HG03460 (cell line): ENCODE measurements at regions not wholly inside any gene's neighbourhood (a gene's known extent, or its start where the extent isn't known, plus 50 kb on each side); places are given as distances from the start of the nearest gene placed in this dataset.
A peak's percentile ranks its signal among the peaks of the same experiment; 100 is the strongest.

Experiments used
- ATAC-seq: cut with Tn5 transposase; IDR thresholded peaks from one replicate; pipeline ENCODE4 v1.9.1; 2021; ENCODE audit not compliant: unreplicated experiment

DNA sequence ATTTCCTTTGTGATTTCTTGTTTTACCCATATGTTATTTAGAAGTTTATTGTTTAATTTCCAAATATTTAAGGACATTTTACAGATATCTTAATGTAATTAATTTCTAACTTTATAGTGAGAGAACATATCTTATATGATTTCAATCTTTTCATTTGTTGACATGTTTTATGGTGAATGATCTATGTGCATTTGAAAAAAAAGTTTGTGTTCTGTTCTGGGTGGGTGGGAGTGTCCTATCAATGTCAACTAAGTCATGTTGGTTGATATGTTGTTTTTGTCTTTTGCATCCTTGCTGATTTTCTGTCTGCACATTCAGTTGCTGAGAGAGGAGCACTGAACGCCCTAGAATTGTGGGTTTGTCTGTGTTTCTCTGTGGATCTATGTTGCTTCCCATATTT, 50.3 kb upstream of the CBFA2T3 start:
- ATAC-seq, result no peak

- ATAC-seq, result peak; percentile 75
Observed at GRCh38 chr16:89031715-89032659, 55.0 kb upstream of the CBFA2T3 start.

DNA sequence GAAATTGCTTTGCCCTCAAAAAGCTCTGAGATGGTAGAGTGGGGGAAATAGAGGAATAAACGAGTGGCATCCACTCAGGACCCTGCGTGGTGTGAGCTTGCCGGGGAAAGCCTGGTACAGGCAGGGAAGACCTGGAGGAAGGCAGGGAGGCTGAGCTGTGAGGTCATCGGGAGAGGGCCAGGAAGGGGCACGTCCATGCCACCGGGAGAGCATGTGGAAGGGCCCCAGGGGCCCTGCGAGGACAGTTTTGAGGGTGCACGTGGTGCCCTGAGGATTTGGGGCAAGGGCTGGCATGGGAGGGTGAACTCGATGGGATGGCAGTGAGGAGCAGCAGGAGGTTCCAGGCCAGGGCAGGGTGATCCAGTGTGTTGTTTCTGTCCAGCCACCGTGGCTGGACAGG, 56.3 kb upstream of the CBFA2T3 start:
- ATAC-seq, result no peak

DNA sequence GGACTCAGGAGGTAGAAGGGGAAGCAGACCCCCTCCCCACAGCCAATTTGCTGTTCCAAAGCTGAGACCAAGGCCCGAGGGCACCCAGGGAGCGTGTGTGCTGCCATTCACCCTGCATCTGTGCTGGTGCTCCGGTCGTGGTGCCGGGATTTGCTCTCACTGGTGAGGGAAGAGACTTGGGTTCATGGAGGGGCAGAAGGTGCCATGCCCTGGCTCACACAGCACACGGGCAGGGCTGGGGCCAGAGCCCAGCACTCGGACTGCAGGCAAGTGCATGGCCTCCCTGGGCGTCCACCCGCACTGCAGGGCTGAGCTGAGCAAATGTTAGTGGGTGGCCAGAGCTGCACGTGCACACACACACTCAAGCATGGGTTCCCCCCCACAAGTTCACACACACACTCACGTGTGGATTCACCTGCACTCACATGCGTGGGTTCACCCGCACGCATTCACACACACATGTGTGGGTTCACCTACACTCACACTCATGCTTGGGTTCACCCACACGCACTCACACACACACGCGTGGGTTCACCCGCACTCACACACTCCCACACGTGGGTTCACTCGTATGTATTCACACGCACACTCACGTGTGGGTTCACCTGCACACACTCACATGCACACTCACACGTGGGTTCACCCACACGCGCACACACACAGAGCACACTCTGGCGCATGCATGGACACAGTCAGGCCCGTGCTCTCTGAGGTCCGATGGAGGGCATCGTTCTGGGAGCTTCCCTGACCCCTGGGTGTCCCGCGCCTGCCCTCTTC, 57.0 kb upstream of the CBFA2T3 start:
- ATAC-seq, result no peak

GRCh38 chr16:89034573-89034961, 57.6 kb upstream of the CBFA2T3 start:
- ATAC-seq, result no peak

- no peak for ATAC-seq
Observed at GRCh38 chr16:89034971-89035668, 58.1 kb upstream of the CBFA2T3 start.

DNA sequence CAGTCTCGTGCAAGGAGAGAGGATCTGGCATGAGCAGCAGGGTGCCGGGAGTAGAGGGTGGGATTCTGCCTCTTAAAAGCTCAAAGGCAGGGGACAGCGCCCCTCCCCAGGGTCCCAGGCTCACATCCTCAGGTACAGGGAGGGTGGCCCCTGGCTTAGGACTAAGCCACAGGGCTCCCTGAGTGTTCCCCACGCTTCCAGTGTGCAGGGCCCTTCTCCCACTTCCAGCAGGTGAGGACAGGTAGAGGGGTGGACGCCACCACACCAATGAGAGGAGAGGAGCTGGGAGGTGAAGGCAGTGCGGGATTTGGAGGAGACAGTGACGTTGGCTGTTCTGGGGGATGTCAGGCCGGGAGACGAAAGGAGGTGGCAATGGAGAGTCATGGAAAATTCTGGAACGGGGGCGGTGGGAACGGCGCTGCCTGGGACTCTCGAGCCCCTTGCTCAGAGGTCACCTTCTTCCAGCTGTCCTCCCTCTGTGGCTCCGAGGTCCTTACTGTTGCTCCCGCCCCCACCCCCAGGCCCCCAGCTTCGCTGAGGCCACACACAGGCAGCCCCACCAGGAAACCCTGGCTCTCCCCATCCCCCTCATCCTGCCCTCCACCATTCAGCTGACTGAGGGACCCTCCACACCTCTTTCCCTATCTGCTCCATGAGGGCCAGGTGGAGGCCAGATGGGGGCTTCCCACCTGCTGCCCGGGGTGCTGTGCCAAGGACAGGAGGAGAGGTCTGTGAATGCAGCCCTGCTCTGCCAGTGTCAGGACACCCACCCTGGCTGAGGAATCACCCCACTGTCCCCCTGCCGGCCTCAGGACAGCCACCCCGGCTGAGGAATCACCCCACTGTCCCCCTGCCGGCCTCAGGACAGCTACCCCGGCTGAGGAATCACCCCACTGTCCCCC, 57.7 kb upstream of the ACSF3 start:
- no peak for ATAC-seq

DNA sequence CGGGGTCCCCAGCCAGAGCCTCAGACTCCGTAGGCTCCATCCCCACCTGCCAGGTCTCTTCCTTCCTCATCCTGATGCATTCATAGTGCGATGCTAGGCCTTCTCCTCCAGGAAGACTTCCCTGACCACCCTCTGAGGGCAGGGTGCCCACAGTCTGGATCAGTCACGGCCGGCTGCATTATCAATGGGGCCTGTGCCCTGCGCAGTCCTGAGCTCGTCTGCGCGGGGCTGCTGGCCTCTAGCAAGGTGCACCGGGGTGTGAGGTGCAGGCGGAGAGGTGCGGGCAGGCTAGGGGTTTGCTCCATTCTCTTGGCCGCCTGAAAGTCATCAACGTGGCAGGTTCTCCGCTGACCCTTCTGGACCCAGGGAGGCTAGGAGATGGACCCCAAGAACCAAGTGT, 56.9 kb upstream of the ACSF3 start:
- no peak for ATAC-seq

DNA sequence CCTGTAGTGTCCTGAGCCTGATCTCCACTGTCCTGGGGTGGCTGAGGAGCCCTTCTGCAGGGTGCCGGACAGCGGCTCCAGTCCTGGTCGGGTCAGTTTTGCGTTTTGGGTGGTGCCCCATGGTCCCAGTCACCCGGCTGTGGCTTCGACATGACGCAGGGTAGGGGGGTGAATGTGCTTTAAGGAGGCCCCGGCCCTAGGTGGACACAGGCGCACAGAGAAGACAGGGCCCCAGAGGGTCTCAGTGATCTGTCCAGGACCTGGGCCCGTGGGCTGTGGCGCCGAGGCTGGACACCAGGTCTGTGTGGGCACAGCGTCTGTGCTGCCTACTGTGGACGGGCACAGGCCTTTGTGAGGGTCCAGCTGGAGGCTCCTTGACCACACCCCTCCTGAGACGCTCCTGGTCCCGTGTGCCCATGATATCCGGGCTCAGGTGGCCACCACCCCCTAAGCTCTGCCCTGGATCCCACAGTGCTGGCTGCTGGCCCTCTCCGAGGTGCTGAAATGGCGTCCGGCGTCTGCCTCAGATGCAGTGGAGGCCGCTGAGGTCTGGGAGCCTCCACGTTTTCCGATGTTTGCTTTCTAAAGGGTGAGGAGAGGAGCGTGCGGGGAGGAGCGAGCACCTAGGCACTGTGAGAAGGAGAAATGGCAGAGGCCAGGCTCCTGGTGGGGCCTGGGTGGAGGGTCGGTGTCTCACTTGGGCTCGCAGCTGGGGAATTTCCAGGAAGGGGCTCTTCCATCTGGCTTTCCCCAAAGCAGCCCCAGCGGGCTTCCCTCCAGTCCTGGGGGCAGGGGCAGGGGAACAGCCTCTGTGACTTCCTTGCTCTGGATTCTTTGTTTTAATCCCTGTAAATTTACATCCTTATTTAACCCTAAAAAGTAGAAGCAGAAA, 56.1 kb upstream of the ACSF3 start:
- ATAC-seq, result no peak

DNA sequence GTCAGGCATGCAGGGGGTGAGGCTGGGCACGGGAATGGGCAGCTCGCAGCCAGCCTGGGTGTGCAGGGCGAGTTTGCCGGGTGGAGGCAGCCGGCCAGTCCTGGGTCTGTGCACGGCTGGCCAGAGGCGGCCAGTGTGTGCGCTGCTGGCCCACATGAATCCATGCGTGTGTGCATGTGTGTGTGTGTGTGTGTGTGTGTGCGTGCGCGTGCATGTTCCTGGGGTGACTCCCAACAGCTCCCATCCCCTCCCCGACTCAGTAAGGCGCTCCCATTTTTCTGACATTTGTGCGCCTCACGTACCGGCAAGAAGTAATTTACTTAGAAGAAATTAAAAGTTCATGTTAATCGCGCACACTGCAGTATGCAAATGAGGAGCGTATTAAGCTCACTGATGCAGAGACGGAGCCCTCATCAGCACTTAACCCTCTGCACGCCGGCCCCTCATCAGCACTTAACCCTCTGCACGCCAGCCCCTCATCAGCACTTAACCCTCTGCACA, 55.4 kb upstream of the ACSF3 start:
- no peak for ATAC-seq

DNA sequence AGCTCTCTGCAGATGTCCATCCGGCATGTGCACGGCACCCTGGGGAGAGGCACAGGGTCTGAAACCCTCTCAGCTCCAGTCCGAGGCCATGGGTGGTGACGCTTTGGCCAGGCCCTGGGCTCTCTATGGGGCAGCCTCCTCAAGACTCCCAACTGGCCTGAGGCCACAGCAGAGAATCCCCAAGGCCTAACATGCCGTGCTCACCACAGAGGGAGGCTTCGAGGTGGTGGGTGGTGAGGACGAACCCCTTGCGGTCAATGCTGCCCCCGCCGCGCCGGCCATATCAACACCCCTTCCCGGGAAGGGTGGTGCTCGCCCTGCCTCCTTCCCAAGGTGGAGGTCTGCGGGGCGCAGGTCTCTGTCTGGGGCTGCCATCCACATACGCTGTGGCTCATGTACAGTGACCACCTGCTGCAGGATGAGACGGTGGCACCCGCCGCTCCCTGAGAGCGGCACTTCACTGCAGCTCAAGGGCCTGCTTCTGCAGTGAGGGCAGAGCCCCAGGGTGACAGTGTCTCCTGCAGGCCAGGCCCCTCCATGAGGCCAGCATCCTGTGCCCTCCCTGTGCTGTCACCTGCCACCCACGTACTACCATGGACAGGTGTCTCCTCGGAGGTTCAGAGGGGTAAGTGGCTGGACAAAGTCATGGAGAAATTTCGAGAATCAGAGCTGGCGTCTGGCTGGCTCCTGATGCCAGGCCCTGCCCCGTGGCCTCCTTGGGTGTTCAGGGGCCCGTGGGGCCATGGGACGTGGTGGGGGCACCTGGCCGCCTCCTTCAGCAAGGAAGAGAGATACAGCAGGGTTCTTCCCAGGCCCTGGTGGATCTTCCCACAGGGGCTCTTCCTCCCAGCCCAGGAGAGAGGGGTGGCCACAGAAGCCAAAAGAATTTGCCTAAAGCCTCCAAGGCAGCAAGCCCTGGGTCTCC, 54.6 kb upstream of the ACSF3 start:
- ATAC-seq, result no peak

DNA sequence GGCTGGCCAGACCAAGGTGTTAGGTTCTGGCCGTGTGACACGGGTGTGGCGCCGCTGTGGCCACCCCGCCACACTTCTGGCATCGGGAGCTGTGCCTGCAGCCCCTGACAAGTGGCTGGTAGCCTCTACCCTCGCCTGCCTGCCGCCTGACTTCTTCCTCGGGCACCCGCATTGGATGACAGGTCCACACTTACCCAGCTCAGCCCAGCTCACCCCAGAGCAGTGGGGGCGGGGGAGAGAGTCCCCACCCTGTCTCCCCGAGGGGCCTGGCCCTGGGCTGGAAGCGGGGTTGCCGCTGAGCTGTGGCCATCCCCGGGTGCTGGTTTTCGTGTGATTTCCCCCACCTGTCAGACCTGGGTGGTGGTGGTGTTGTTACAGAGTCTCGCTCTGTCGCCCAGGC, 53.9 kb upstream of the ACSF3 start:
- ATAC-seq, result no peak

DNA sequence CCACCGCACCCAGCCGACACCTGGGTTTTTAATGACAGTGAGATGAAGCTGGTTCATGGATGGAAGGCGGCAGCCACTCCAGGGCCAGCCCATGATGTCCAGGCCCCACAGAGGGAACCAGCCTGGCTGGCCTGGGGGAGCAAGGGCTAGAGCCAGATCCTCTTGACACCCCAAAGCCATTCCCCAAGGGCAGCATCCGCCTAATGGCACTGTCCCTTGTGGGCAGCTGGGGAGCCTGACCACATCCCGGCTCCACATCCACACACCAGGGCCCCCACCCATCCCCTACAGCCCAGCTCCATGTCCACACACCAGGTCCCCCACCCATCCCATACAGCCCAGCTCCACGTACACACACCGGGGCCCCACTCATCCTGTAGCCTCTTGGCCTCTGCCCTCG, 53.3 kb upstream of the ACSF3 start:
- no peak for ATAC-seq

DNA sequence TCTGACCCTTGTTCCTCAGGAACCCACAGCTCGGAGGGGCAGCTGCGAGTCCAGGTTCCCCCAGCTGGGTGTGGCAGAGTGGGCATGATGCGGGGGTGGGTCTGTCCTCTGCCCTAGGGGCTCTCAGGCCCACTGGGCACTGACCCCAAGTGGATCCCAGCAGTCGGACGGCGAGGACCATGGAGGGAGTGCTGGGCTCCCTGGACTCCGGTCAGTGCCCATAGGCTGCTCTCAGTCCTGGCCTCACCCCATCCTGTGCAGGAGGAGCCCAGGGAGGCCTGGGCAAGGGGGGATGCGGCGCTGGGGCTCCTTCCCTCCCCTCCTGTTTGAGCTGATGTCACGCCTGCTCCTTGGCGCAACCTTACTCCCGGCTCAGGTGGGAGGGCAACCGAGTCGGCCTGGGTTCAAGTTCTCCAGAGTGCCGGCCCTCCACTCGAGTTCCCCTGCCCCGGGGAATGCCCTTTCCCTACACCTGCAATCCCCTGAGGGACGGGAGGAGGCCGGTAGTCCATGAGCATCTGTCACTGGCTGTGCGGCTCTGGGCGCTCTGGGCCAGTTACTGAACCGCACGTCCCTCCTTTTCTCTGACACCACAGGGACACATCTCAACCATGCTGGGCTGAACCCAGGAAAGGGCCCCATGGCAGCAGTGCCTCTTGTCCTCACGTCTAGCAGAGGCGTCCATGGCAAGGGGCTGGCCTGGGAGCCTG, 52.6 kb upstream of the ACSF3 start:
- ATAC-seq, result no peak

DNA sequence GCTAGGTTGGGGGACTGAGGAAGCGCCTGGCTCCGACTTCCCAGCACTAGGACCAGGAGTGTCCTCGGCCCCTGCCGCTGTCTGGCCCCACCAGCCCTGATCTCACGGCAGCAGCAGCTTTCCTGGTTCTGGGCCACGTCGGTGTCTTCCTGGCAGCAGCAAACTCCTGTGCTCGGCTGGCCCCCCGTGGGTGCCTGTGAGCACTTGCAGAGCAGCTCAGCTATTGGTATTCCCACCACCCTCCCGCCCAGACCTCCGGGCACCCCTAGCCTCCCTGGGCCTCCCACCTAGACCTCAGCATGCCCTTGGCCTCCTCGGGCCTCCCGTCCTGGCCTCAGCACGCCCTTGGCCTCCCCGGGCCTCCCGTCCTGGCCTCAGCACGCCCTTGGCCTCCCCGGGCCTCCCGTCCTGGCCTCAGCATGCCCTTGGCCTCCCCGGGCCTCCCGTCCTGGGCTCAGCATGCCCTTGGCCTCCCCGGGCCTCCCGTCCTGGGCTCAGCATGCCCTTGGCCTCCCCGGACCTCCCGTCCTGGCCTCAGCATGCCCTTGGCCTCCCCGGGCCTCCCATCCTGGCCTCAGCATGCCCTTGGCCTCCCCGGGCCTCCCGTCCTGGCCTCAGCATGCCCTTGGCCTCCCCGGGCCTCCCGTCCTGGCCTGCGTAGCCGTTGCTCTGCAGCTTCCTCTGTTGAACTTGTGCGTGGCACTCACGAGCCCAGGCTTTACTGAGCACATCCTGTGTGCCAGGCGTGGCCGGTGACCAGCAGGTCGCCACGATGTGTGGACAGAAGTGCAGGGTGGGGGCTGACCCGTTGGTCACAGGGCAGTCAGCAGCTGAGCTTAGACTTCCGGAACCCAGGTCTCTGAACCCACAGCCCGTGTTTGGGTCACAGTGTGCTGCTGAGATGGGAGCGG, 51.8 kb upstream of the ACSF3 start:
- ATAC-seq, result no peak

DNA sequence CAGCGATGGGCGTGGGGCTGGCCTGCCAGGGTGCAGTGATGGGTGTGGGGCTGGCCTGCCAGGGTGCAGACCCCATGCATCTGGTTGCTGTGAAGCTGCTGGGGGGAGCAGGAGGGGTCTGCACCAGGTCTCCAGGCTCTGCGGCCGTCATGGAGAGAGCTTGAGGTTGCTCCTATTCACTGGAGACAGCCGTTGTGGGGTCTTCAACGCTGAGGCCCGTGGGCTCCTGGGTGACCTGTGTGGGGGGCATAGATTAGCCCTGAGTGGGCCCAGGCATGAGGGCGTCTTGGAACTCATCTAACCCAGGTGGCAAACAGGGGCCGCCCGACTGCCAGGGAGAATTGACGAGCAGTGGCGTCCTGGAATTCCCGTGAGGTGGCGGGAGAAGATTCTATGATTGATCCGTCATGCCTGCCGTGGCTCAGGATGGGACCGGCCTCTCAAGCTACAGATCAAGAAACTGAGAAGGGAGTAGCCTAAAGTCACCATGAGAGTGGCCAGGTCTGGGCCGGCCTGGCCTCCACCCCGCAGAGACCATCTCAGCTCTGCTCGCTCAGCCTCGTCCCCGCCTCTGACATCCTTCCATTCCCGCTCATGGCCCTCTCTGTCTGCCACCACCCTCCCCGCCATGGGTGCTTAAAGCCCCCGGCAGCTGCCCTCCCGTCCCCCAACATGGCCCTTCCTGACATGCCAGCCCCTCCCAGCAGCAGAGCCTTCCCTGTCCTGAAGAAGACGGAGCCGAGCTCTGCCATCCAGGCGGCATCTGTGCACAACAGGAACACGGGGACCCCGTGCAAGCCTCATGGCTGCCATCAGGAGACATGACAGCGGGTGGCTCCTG, 50.7 kb upstream of the ACSF3 start:
- no peak for ATAC-seq
